M059J (cell line): ENCODE measurements at regions not wholly inside any gene's neighbourhood (a gene's known extent, or its start where the extent isn't known, plus 50 kb on each side); places are given as distances from the start of the nearest gene placed in this dataset.

Experiments
- DNase-seq: peaks from one replicate; pipeline ENCODE4 v3.0.0-alpha.2; 2012; ENCODE audit warnings: low read depth

DNA sequence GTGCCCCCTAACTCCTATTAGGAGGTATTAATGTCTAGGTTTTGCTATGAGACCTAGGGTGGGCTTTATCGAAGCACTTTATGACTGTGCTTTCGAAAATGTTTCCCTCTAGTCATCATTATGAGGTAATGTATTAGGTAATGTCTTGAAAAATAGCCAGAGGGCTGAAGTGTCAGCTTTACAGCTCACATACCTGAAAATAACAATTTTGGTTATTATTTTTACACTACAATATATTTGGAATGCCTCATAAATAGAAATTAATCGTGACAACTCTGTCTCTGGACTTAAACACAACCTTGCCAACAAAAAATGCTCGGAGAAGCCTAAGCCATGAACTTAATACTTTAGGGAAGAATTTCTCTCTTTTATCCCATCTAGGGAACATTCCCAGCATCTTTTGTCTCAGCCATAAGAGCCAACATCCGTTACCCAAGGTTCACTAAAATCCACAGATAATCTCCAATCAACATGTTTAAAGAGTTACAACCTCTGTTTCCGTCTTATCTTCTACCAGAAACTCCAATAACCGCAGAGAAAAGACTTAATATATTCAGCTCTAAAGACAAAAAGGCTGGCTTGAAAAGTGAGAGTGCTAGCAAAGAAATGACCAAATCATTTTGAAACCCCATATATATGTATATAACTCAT is 130.9 kb upstream of the RND3 start:
- DNase-seq: peak; percentile 51

GRCh38 chr2:150617351-150617978 is 130.0 kb upstream of the RND3 start:
- DNase-seq: peak; percentile 54

- no peak for DNase-seq
Measured at GRCh38 chr2:150612957-150613710, 125.7 kb upstream of the RND3 start.

GRCh38 chr2:150610670-150611279 is 123.3 kb upstream of the RND3 start:
- DNase-seq: peak; percentile 74

DNA sequence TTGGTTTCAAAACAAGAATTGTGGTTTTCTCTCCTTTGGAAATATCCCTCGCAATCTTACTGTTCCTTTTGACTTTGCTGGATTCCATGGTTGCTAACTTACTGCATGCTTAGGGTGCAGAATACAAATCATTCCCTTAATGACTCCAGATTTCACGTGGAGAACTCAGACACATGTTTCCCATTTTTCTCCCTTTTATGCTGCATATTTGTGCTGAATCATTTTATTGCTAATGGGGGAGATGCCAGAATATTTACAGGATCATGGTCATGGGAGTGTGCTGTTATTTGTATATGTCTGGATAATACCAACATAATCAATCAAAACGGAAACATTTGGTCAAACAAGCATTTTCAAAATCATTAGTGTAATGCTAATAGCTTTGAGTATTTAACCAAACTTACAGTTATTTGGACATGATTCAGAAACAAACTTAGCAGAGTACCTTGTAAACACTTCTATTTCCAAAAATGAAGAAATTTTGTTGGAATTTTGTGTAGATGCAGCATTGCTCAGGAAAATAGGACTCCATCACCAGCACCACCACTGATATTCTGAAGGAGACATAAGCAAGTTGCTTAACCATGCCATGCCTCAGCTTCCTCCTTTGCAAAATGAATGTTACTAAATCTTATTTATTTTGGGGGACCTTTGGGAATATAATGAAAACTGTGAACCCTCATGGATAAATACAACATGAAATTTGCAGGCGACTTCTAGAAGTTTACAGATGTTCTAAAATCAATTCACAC is 122.5 kb upstream of the RND3 start:
- peak; percentile 50 for DNase-seq

DNA sequence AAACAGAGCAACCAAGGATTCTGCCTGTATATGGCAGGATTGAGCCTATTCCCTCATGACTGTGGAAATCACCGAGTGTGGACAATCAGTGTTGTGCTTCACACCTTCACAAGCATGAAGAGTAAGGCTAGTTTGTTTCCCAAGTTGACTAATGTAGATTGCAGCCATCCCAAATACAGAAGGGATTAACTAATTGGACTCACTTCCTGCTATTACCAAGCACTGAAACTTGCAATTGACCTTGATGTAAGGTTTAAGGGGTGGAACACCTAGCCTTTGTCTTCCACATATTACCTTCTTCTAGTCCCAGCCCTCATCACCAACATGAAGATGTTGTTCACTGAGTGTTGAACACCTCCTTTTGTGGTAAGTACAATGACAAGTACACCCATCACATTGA is 120.9 kb upstream of the RND3 start:
- no peak for DNase-seq

GRCh38 chr2:150607390-150607811 is 119.9 kb upstream of the RND3 start:
- no peak for DNase-seq

GRCh38 chr2:150606380-150607060 is 119.1 kb upstream of the RND3 start:
- no peak for DNase-seq

GRCh38 chr2:150605664-150606063 is 118.2 kb upstream of the RND3 start:
- DNase-seq: no peak

DNA sequence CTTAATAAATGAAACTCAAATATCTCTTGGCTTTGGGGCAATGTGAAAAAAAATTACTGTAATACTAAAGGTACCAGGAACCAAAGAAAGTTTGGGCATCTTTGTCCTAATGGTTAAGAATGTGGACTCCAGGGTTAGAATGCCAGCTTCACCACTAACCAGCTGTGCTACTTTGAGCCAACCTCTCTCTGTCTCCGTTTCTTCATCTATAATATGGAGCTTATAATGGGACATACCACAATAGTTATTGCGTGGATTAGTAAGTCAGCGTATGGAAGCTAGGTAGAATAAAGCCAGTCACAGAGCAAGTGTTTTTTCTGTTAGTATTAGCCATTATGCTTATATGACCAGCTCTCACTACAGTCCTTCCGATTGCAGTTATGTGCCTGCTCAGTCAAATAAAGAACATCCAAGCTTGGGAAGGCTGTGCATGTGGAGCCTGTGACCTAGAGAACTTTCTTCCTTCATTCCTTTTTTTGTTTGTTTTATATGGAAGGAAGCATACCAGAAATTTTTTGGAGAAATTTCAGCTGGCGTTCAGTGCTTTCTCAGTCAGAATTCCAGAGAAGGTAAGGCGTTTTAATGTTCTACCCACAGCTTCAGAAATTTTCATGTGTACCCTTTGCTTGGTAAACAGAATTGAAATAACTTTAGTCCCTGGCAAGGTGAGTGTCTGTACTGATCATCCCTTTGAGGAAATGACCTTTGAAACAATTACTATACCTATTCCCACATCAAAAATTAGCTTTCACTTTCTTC is 114.0 kb upstream of the RND3 start:
- DNase-seq: peak; percentile 61

DNA sequence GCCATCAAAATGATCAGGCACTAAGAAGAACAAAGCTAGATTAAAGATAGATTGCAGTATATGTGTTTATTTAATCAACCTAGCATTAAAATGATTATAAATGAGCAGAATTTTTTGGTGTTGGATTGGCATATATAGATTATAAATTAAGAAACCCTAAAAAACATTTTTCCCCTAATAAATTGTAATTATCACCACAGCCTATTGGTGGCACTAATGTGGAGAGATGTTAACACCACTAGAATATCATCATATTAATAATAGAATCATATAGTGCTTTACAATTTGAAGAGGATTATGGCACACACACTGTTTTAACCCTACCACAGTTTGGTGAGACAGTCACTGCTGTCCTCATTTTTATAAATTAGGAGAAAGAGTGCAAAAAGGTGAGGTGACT is 112.4 kb upstream of the RND3 start:
- no peak for DNase-seq

GRCh38 chr2:150598383-150598782 is 110.9 kb upstream of the RND3 start:
- DNase-seq: no peak

DNA sequence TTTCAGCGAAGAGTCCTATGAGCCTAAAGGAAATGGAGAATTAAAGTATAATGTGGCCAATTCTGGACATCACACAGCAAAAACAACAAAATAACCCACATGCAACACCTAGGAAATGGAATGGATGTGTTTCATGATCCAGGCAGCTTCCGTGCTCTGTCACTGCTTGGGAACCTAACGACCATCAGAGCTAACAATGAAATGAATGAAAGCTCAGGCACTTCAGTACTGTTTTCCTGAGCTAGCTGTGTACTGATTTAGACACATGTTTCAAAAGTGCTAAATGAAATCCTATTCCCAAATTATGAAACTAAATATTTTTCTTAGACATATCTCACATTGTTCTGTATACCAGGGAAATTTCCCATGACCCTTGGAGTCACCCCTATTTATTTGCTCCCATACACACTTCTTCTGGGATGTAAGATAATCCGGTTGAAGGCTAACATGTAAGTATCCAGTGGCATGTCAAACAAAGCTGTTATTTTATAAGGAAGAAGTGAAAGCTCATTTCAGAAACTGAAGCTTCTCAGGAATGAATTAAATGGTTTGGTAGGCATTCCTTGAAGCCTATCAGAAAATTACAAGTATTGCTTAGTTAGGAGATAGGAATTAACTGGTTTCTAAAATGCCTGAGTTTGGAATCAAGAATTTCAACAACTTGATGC is 108.5 kb upstream of the RND3 start:
- DNase-seq: no peak

GRCh38 chr2:150594299-150594698 is 106.8 kb upstream of the RND3 start:
- no peak for DNase-seq

- peak; percentile 55 for DNase-seq
Measured at GRCh38 chr2:150591496-150592285, 104.2 kb upstream of the RND3 start.

DNA sequence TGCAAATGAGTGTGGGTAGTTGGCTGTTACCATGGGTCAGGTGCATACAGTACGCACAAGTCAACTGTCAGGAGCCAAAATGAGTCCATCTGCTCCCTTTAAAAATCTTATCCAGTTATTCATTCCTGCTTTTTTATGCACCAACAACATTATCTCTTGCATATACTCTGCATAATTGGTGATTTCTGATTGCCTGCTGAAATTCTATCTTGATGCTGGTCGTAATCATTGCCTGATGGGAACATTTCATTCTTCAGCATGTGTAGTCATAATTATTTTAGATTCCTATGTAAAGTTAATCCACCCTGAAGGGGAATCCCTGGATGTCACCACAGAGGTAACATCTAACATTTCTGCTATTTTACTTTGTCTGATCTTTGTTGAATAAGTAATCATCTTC is 102.2 kb upstream of the RND3 start:
- DNase-seq: no peak

DNA sequence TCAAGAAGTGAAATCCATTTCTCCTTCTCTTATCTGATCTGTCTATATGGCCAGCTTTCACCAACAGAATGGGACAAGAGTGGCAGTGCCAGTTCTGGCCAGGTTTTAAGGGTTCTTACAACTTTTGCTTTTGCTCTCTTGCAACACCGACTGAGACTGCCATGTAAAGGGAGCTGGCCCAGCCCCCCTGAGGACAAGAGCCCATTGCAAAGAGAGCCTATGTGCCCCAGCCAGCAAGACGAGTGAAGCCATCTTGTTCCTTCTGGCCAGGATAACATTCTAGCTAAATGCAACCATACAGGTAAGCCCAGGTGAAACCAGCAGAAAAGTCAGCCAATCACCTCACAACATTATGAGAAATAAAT is 101.0 kb upstream of the RND3 start:
- DNase-seq: no peak

GRCh38 chr2:150587547-150588505 is 100.4 kb upstream of the RND3 start:
- DNase-seq: peak; percentile 48
